OCI-LY7 (cell line): ENCODE measurements at regions not wholly inside any gene's neighbourhood (a gene's known extent, or its start where the extent isn't known, plus 50 kb on each side); places are given as distances from the start of the nearest gene placed in this dataset.
"Not testable (repeated sequence)": the region's sequence is repeated elsewhere in the genome, so short reads cannot be mapped to it uniquely, and the experiment has no call there.

Experiments
- BruUV-seq: library from RNA; stranded (reverse); fragments of 400-500 nt; replicated peaks from 2 replicates; lab custom pipeline; 2021; lab: Mats Ljungman, UMichigan
- CTCF ChIA-PET: fragments of 300-600 bp; sonication (Branson Sonifier 250); formaldehyde crosslinking; loops from one replicate; lab custom pipeline; 2022; ENCODE audit warnings: antibody characterized with exemption; ENCODE audit not compliant: unreplicated experiment; lab: Charles Lee
- POLR2A ChIA-PET: fragments of 300-600 bp; sonication (Branson Sonifier 250); formaldehyde crosslinking; loops from one replicate; lab custom pipeline; 2022; ENCODE audit warnings: antibody characterized with exemption; lab: Charles Lee
- DNase-seq: peaks from one replicate; pipeline ENCODE4 v3.0.0-alpha.2; 2015; ENCODE audit warnings: low spot score
- H2AFZ ChIP-seq: fragments of 200-600 bp; sonication (generic), shearing (Covaris generic); 2 replicates; pipeline ENCODE4 v1.6.1; 2014; ENCODE audit warnings: mild to moderate bottlenecking, antibody characterized with exemption, low read length, moderate library complexity
- H3K27ac ChIP-seq: fragments of 200-600 bp; sonication (generic); 2 replicates; pipeline ENCODE4 v1.5.1; 2014; ENCODE audit warnings: mixed run types, low read depth, mild to moderate bottlenecking, moderate library complexity, low read length, inconsistent platforms; ENCODE audit not compliant: poor library complexity, severe bottlenecking
- H3K36me3 ChIP-seq: fragments of 200-600 bp; sonication (generic); 2 replicates; pipeline ENCODE4 v1.6.1; 2014; ENCODE audit warnings: mild to moderate bottlenecking, antibody characterized with exemption, low read length, moderate library complexity, mixed read lengths; ENCODE audit not compliant: insufficient read depth
- H3K4me1 ChIP-seq: fragments of 200-600 bp; sonication (generic); 2 replicates; pipeline ENCODE4 v1.5.1; 2014; ENCODE audit warnings: mild to moderate bottlenecking, low read length; ENCODE audit not compliant: insufficient read depth, poor library complexity, severe bottlenecking
- H3K4me2 ChIP-seq: fragments of 200-600 bp; sonication (generic); 2 replicates; pipeline ENCODE4 v1.6.1; 2014; ENCODE audit warnings: mild to moderate bottlenecking, low read length
- H3K4me3 ChIP-seq: fragments of 200-600 bp; sonication (generic); 2 replicates; pipeline ENCODE4 v1.5.1; 2014; ENCODE audit warnings: mild to moderate bottlenecking, low read depth, low read length; ENCODE audit not compliant: poor library complexity, severe bottlenecking
- H3K79me2 ChIP-seq: fragments of 200-600 bp; sonication (generic); 2 replicates; pipeline ENCODE4 v1.6.1; 2016; ENCODE audit warnings: low read depth, mild to moderate bottlenecking, low read length, moderate library complexity, mixed read lengths; ENCODE audit not compliant: insufficient read depth
- H3K9me2 ChIP-seq: fragments of 200-600 bp; sonication (generic); 2 replicates; pipeline ENCODE4 v1.6.1; 2016; ENCODE audit warnings: mild to moderate bottlenecking, low read length, mixed read lengths; ENCODE audit not compliant: insufficient read depth
- H3K9me3 ChIP-seq: fragments of 200-600 bp; sonication (generic); 2 replicates; pipeline ENCODE4 v1.6.1; 2014; ENCODE audit warnings: mild to moderate bottlenecking, mixed run types, low read length, mixed read lengths
- H4K20me1 ChIP-seq: fragments of 200-600 bp; sonication (generic); 2 replicates; pipeline ENCODE4 v1.6.1; 2014; ENCODE audit warnings: mild to moderate bottlenecking, antibody characterized with exemption, low read length, moderate library complexity, mixed read lengths; ENCODE audit not compliant: insufficient read depth
- CTCF ChIP-seq: fragments of 200-600 bp; sonication (generic); conservative IDR thresholded peaks from 2 replicates; pipeline ENCODE4 v1.5.1; 2014; ENCODE audit warnings: mild to moderate bottlenecking, antibody characterized with exemption, low read length, moderate library complexity, mixed read lengths
- EZH2phosphoT487 ChIP-seq: fragments of 200-600 bp; sonication (generic); IDR thresholded peaks from 2 replicates; pipeline ENCODE4 v1.6.1; 2018; ENCODE audit warnings: low read depth, borderline replicate concordance, mild to moderate bottlenecking, mixed run types, antibody characterized with exemption, low read length, moderate library complexity, mixed read lengths
- intact Hi-C: fragments of 100-400 bp; cut with micrococcal nuclease; formaldehyde crosslinking; loops from one replicate; pipeline ENCODE4 v1.10.0; 2022; ENCODE audit not compliant: unreplicated experiment

- H4K20me1 ChIP-seq = no peaks in the 10 kb centered on the region
- no peaks in the 10 kb centered on the region for H3K79me2 ChIP-seq
- ChIA-PET CTCF (no interaction called here), POLR2A (no interaction called here)
- H3K9me2 ChIP-seq = no peaks in the 10 kb centered on the region
- no peaks in the 10 kb centered on the region for H3K4me1 ChIP-seq
- BruUV-seq = no TSS peak
- H3K4me3 ChIP-seq = no peak overlapping the region
- no peaks in the 10 kb centered on the region for H3K36me3 ChIP-seq
- no peak overlapping the region for H2AFZ ChIP-seq
- H3K4me2 ChIP-seq = no peak overlapping the region
- TF ChIP-seq EZH2phosphoT487 (no peak), CTCF (no peak)
- H3K27ac ChIP-seq = no peak overlapping the region
- DNase-seq = no peak
- intact Hi-C loops = no loop called here
- H3K9me3 ChIP-seq = no peaks in the 10 kb centered on the region
Measured at GRCh38 chr2:125259451-125259850, 1234.4 kb downstream of the CNTNAP5 start.

- H2AFZ ChIP-seq, DNase-seq, intact Hi-C loops, H3K4me1 ChIP-seq, H4K20me1 ChIP-seq, H3K9me3 ChIP-seq, H3K9me2 ChIP-seq, H3K36me3 ChIP-seq, H3K27ac ChIP-seq, H3K4me3 ChIP-seq, BruUV-seq, CTCF ChIA-PET, POLR2A ChIA-PET, H3K79me2 ChIP-seq, H3K4me2 ChIP-seq: not testable (repeated sequence)
Measured at GRCh38 chr2:125260366-125260930, 1235.4 kb downstream of the CNTNAP5 start.

- H4K20me1 ChIP-seq = no peaks in the 10 kb centered on the region
- intact Hi-C loops = no loop called here
- H3K9me3 ChIP-seq = no peaks in the 10 kb centered on the region
- TF ChIP-seq EZH2phosphoT487 (no peak), CTCF (no peak)
- no peaks in the 10 kb centered on the region for H3K36me3 ChIP-seq
- no TSS peak for BruUV-seq
- H3K4me2 ChIP-seq = no peak overlapping the region
- no peaks in the 10 kb centered on the region for H3K79me2 ChIP-seq
- no peak overlapping the region for H3K27ac ChIP-seq
- H3K4me1 ChIP-seq = no peaks in the 10 kb centered on the region
- POLR2A ChIA-PET = interaction anchor here (1.0 kb wide), 1 partner anchor 18 kb away, joined by 3 read pairs; no protein-coding TSS in a partner anchor
- no peak overlapping the region for H2AFZ ChIP-seq
- CTCF ChIA-PET = no interaction called here
- H3K4me3 ChIP-seq = no peak overlapping the region
- DNase-seq = no peak
- H3K9me2 ChIP-seq = no peaks in the 10 kb centered on the region
Measured at GRCh38 chr2:125264453-125264852, 1239.4 kb downstream of the CNTNAP5 start.
